ENCODE measurements at regions not wholly inside any gene's neighbourhood (a gene's known extent, or its start where the extent isn't known, plus 50 kb on each side); places are given as distances from the start of the nearest gene placed in this dataset.

DNA sequence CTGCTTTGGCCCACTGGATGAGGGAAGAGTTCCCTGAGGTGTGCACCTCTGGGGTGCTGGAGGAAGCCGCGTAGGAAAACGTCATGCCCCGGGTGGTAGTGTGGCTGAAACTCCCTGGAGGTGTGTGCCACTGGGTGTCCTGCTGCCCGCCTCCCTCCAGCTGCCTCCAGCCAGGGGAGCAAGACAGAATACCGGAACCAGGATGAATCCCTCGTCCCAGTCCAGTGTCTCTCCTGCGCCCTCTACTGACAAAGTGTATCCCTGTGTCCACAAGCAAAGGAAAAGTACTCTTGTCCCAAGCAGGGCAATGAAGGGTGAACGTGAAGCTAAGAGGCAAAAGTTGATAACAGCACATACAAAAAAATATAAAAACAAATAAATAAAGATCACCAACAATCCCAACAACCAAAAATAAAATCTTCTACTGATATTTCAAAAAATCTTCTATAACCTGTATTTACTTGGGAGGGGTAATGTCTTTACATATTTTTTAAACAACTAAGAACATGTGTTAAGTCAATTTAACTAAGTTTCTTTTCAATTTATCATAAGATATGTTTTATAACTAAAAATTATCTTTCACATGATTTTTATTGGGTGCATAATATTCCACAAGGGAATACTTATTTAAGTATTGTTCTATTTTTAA is 437.6 kb downstream of the MAFB start:
- Histone ChIP-seq H3K27me3 (replicated peaks in 2 of 5; ENCODE audit: control insufficient read depth in 4 of 5, insufficient read depth in 5 of 5, low read length in 4 of 5) (peaks cover 0 to 6% (median 0%) of the 10 kb centered on the region in 5 experiments), H3K27ac (ENCODE audit: insufficient read depth in 1 of 2, low read depth in 1 of 2, low read length in 2 of 2, poor library complexity in 1 of 2, severe bottlenecking in 2 of 2) (no peak overlapping the region), H3K36me3 (ENCODE audit: control insufficient read depth in 4 of 4, insufficient read depth in 4 of 4, low read length in 3 of 4) (no peaks in the 10 kb centered on the region), H3K4me1 (ENCODE audit: control extremely low read depth in 1 of 4, control insufficient read depth in 4 of 4, insufficient read depth in 4 of 4, low read length in 3 of 4) (no peaks in the 10 kb centered on the region), H3K9me3 (ENCODE audit: control extremely low read depth in 1 of 5, control insufficient read depth in 4 of 5, insufficient read depth in 2 of 5, low read depth in 1 of 5, low read length in 4 of 5) (peaks cover 0 to 9% (median 4%) of the 10 kb centered on the region in 5 experiments), H3K4me3 (ENCODE audit: control insufficient read depth in 1 of 7, extremely low read depth in 1 of 7, insufficient read depth in 4 of 7, low read depth in 2 of 7, low read length in 6 of 7) (no peak overlapping the region)
- 93% methylated on average over 8 of the region's 9 CpGs for WGBS (ENCODE audit: insufficient coverage)
- DNase-seq: no peak
- POLR2A ChIA-PET: no interaction called here
- CTCF ChIA-PET: no interaction called here

DNA sequence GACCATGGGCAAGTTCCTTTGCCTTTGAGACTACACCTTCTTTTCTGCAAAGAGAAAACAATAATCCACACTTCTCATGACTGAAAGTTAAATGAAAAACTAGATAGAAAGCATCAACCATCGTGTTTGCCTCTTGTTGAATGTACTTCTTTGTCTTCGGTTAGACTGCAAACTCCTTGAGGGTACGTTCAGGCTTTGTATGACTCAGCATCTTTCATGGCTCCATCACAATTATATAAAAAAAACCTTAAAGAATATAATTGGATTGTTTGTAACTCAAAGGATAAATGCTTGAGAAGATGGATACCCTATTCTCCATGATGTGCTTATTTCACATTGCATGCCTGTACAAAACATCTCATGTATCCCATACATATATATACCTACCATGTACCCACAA is 439.2 kb downstream of the MAFB start:
- no peak for DNase-seq
- Histone ChIP-seq H3K27me3 (replicated peaks in 2 of 5; ENCODE audit: control insufficient read depth in 4 of 5, insufficient read depth in 5 of 5, low read length in 4 of 5) (no peaks in the 10 kb centered on the region), H3K36me3 (ENCODE audit: control insufficient read depth in 4 of 4, insufficient read depth in 4 of 4, low read length in 3 of 4) (no peaks in the 10 kb centered on the region), H3K9me3 (ENCODE audit: control extremely low read depth in 1 of 5, control insufficient read depth in 4 of 5, insufficient read depth in 2 of 5, low read depth in 1 of 5, low read length in 4 of 5) (peaks cover 0 to 9% (median 4%) of the 10 kb centered on the region in 5 experiments), H3K4me3 (ENCODE audit: control insufficient read depth in 1 of 7, extremely low read depth in 1 of 7, insufficient read depth in 4 of 7, low read depth in 2 of 7, low read length in 6 of 7) (no peak overlapping the region), H3K27ac (ENCODE audit: insufficient read depth in 1 of 2, low read depth in 1 of 2, low read length in 2 of 2, poor library complexity in 1 of 2, severe bottlenecking in 2 of 2) (no peak overlapping the region), H3K4me1 (ENCODE audit: control extremely low read depth in 1 of 4, control insufficient read depth in 4 of 4, insufficient read depth in 4 of 4, low read length in 3 of 4) (no peaks in the 10 kb centered on the region)
- CTCF ChIA-PET: no interaction called here
- POLR2A ChIA-PET: interaction anchor here (0.6 kb wide), 1 partner anchor 263 kb away, joined by 3 read pairs; no protein-coding TSS in a partner anchor
- WGBS (ENCODE audit: insufficient coverage): 71% methylated on average over 1 of the region's 3 CpGs

DNA sequence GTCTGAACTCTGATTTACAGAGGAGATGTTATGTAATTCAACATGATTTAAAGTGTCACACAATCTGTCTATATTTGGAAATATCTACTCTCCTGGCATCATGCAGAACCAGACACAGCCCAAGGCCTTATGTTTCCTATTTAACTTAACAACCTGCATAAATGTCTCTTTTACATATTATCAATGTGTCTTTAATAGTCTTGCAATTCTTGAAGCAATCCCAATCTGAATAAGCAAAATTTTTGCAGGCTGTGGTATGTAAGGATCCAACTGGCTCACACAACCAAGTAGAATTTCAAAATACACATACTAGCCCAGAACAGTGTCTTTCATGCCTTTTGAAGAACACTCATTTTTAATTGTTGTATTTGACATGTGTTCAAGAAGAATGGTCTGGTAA is 443.2 kb downstream of the MAFB start:
- ChIA-PET POLR2A (no interaction called here), CTCF (no interaction called here)
- H3K27ac ChIP-seq (ENCODE audit: insufficient read depth in 1 of 2, low read depth in 1 of 2, low read length in 2 of 2, poor library complexity in 1 of 2, severe bottlenecking in 2 of 2): no peak overlapping the region
- peaks cover 0 to 19% (median 0%) of the 10 kb centered on the region in 5 experiments for H3K27me3 ChIP-seq (replicated peaks in 2 of 5; ENCODE audit: control insufficient read depth in 4 of 5, insufficient read depth in 5 of 5, low read length in 4 of 5)
- DNase-seq: no peak
- no peaks in the 10 kb centered on the region for H3K4me1 ChIP-seq (ENCODE audit: control extremely low read depth in 1 of 4, control insufficient read depth in 4 of 4, insufficient read depth in 4 of 4, low read length in 3 of 4)
- no peak overlapping the region for H3K4me3 ChIP-seq (ENCODE audit: control insufficient read depth in 1 of 7, extremely low read depth in 1 of 7, insufficient read depth in 4 of 7, low read depth in 2 of 7, low read length in 6 of 7)
- peaks cover 0 to 3% (median 0%) of the 10 kb centered on the region in 5 experiments for H3K9me3 ChIP-seq (ENCODE audit: control extremely low read depth in 1 of 5, control insufficient read depth in 4 of 5, insufficient read depth in 2 of 5, low read depth in 1 of 5, low read length in 4 of 5)
- H3K36me3 ChIP-seq (ENCODE audit: control insufficient read depth in 4 of 4, insufficient read depth in 4 of 4, low read length in 3 of 4): no peaks in the 10 kb centered on the region

GRCh38 chr20:40244286-40244685 is 444.8 kb downstream of the MAFB start:
- DNase-seq: no peak
- 97% methylated on average over 4 of the region's 4 CpGs for WGBS (ENCODE audit: insufficient coverage)

GRCh38 chr20:40241596-40242343 is 447.3 kb downstream of the MAFB start:
- ChIA-PET CTCF (no interaction called here), POLR2A (no interaction called here)
- 68% methylated on average over 5 of the region's 9 CpGs for WGBS (ENCODE audit: insufficient coverage)

More at GRCh38 chr20:40244286-40244685, 444.8 kb downstream of the MAFB start:
- H3K4me1 ChIP-seq (ENCODE audit: control extremely low read depth in 1 of 4, control insufficient read depth in 4 of 4, insufficient read depth in 4 of 4, low read length in 3 of 4): no peaks in the 10 kb centered on the region
- H3K27me3 ChIP-seq (replicated peaks in 2 of 5; ENCODE audit: control insufficient read depth in 4 of 5, insufficient read depth in 5 of 5, low read length in 4 of 5): peaks cover 0 to 23% (median 0%) of the 10 kb centered on the region in 5 experiments
- no peak overlapping the region for H3K4me3 ChIP-seq (ENCODE audit: control insufficient read depth in 1 of 7, extremely low read depth in 1 of 7, insufficient read depth in 4 of 7, low read depth in 2 of 7, low read length in 6 of 7)
- no peak overlapping the region for H3K27ac ChIP-seq (ENCODE audit: insufficient read depth in 1 of 2, low read depth in 1 of 2, low read length in 2 of 2, poor library complexity in 1 of 2, severe bottlenecking in 2 of 2)
- no peaks in the 10 kb centered on the region for H3K9me3 ChIP-seq (ENCODE audit: control extremely low read depth in 1 of 5, control insufficient read depth in 4 of 5, insufficient read depth in 2 of 5, low read depth in 1 of 5, low read length in 4 of 5)
- ChIA-PET CTCF (no interaction called here), POLR2A (no interaction called here)
- H3K36me3 ChIP-seq (ENCODE audit: control insufficient read depth in 4 of 4, insufficient read depth in 4 of 4, low read length in 3 of 4): no peaks in the 10 kb centered on the region

DNA sequence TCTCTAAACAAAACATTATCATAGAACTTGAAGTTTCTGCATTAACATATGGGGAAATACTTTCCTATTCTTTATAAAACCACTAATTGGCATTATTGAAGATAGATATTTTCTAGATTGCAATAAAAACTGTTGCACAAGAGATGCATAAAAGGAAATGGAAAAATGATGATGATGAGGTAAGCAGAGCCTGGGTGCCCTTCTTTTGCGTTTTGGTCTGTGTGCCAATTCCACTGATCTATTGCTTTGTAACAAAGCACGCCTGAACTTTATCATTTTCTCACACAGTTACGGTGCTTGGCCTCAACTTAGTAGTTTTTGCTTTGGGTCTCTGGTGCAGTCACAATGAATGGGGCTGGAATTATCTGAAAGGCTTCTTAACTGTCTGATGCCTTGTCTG is 450.5 kb downstream of the MAFB start:
- Histone ChIP-seq H3K9me3 (ENCODE audit: control extremely low read depth in 1 of 5, control insufficient read depth in 4 of 5, insufficient read depth in 2 of 5, low read depth in 1 of 5, low read length in 4 of 5) (no peaks in the 10 kb centered on the region), H3K27me3 (replicated peaks in 2 of 5; ENCODE audit: control insufficient read depth in 4 of 5, insufficient read depth in 5 of 5, low read length in 4 of 5) (peaks cover 0 to 27% (median 4%) of the 10 kb centered on the region in 5 experiments), H3K27ac (ENCODE audit: insufficient read depth in 1 of 2, low read depth in 1 of 2, low read length in 2 of 2, poor library complexity in 1 of 2, severe bottlenecking in 2 of 2) (no peak overlapping the region), H3K4me1 (ENCODE audit: control extremely low read depth in 1 of 4, control insufficient read depth in 4 of 4, insufficient read depth in 4 of 4, low read length in 3 of 4) (no peaks in the 10 kb centered on the region), H3K4me3 (ENCODE audit: control insufficient read depth in 1 of 7, extremely low read depth in 1 of 7, insufficient read depth in 4 of 7, low read depth in 2 of 7, low read length in 6 of 7) (no peak overlapping the region), H3K36me3 (ENCODE audit: control insufficient read depth in 4 of 4, insufficient read depth in 4 of 4, low read length in 3 of 4) (no peaks in the 10 kb centered on the region)
- 90% methylated on average over 3 of the region's 3 CpGs for WGBS (ENCODE audit: insufficient coverage)
- no peak for DNase-seq
- ChIA-PET CTCF (no interaction called here), POLR2A (no interaction called here)

More at GRCh38 chr20:40241596-40242343, 447.3 kb downstream of the MAFB start:
- no peaks in the 10 kb centered on the region for H3K36me3 ChIP-seq (ENCODE audit: control insufficient read depth in 4 of 4, insufficient read depth in 4 of 4, low read length in 3 of 4)
- no peaks in the 10 kb centered on the region for H3K4me1 ChIP-seq (ENCODE audit: control extremely low read depth in 1 of 4, control insufficient read depth in 4 of 4, insufficient read depth in 4 of 4, low read length in 3 of 4)
- H3K4me3 ChIP-seq (ENCODE audit: control insufficient read depth in 1 of 7, extremely low read depth in 1 of 7, insufficient read depth in 4 of 7, low read depth in 2 of 7, low read length in 6 of 7): no peak overlapping the region
- H3K9me3 ChIP-seq (ENCODE audit: control extremely low read depth in 1 of 5, control insufficient read depth in 4 of 5, insufficient read depth in 2 of 5, low read depth in 1 of 5, low read length in 4 of 5): no peaks in the 10 kb centered on the region
- DNase-seq: no peak
- peaks cover 0 to 23% (median 4%) of the 10 kb centered on the region in 5 experiments for H3K27me3 ChIP-seq (replicated peaks in 2 of 5; ENCODE audit: control insufficient read depth in 4 of 5, insufficient read depth in 5 of 5, low read length in 4 of 5)
- H3K27ac ChIP-seq (ENCODE audit: insufficient read depth in 1 of 2, low read depth in 1 of 2, low read length in 2 of 2, poor library complexity in 1 of 2, severe bottlenecking in 2 of 2): no peak overlapping the region

DNA sequence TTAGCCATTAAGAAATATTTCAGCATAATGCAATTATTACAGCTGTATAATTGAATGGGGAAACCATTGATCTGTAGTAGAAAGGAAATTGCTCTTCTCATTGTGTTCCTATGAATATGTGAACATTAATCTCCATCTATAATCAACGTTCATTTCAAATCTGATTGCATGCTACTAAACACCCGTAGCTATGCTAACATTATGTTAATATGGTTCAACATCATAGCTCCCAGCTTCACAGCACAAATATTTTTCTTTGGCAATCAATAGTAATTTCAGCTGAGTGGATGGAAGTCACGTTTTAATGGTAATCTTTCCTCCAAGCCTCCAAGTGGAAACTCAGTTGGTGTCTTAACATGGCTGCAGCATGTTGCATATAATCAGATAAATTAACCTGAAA is 454.4 kb downstream of the MAFB start:
- 80% methylated on average over 1 of the region's 3 CpGs for WGBS (ENCODE audit: insufficient coverage)
- POLR2A ChIA-PET: no interaction called here

More for the DNA sequence above, 454.4 kb downstream of the MAFB start:
- no peak for DNase-seq
- Histone ChIP-seq H3K4me3 (ENCODE audit: control insufficient read depth in 1 of 7, extremely low read depth in 1 of 7, insufficient read depth in 4 of 7, low read depth in 2 of 7, low read length in 6 of 7) (no peak overlapping the region), H3K27ac (ENCODE audit: insufficient read depth in 1 of 2, low read depth in 1 of 2, low read length in 2 of 2, poor library complexity in 1 of 2, severe bottlenecking in 2 of 2) (no peak overlapping the region), H3K27me3 (replicated peaks in 2 of 5; ENCODE audit: control insufficient read depth in 4 of 5, insufficient read depth in 5 of 5, low read length in 4 of 5) (peaks cover 0 to 11% (median 6%) of the 10 kb centered on the region in 5 experiments), H3K4me1 (ENCODE audit: control extremely low read depth in 1 of 4, control insufficient read depth in 4 of 4, insufficient read depth in 4 of 4, low read length in 3 of 4) (no peaks in the 10 kb centered on the region), H3K9me3 (ENCODE audit: control extremely low read depth in 1 of 5, control insufficient read depth in 4 of 5, insufficient read depth in 2 of 5, low read depth in 1 of 5, low read length in 4 of 5) (no peaks in the 10 kb centered on the region), H3K36me3 (ENCODE audit: control insufficient read depth in 4 of 4, insufficient read depth in 4 of 4, low read length in 3 of 4) (no peaks in the 10 kb centered on the region)
- CTCF ChIA-PET: interaction anchor here (1.0 kb wide), 1 partner anchor 9 kb away, joined by 3 read pairs; no protein-coding TSS in a partner anchor

Measured in common myeloid progenitor, CD34-positive (primary cell).